ENCODE measurements at regions not wholly inside any gene's neighbourhood (a gene's known extent, or its start where the extent isn't known, plus 50 kb on each side); places are given as distances from the start of the nearest gene placed in this dataset.
"Not testable (repeated sequence)": the region's sequence is repeated elsewhere in the genome, so short reads cannot be mapped to it uniquely, and the experiment has no call there.

GRCh38 chr5:84453405-84453804, 68.7 kb upstream of the EDIL3 start:
- DNase-seq, result no peak

GRCh38 chr5:84450617-84451414, 66.1 kb upstream of the EDIL3 start:
- DNase-seq, result no peak

GRCh38 chr5:84445049-84445685, 60.5 kb upstream of the EDIL3 start:
- DNase-seq, result no peak

- DNase-seq, result no peak
Observed at GRCh38 chr5:84438456-84438855, 53.8 kb upstream of the EDIL3 start.

GRCh38 chr5:84437673-84438315, 53.1 kb upstream of the EDIL3 start:
- DNase-seq, result no peak

GRCh38 chr5:84436866-84437265, 52.2 kb upstream of the EDIL3 start:
- no peak for DNase-seq

- DNase-seq, result not testable (repeated sequence)
Observed at GRCh38 chr5:84435861-84436346, 51.2 kb upstream of the EDIL3 start.
